Loucy (cell line): ENCODE measurements at regions not wholly inside any gene's neighbourhood (a gene's known extent, or its start where the extent isn't known, plus 50 kb on each side); places are given as distances from the start of the nearest gene placed in this dataset.

Experiments used
- EZH2phosphoT487 ChIP-seq: fragments of 200-600 bp; IDR thresholded peaks from 2 replicates; pipeline ENCODE4 v1.6.1; 2018; ENCODE audit warnings: antibody characterized with exemption, mild to moderate bottlenecking, moderate library complexity, borderline replicate concordance
- TF ChIP-seq, protein P1 (sequence below): fragments of 200-600 bp; sonication (generic); conservative IDR thresholded peaks from 2 replicates; pipeline ENCODE4 v1.5.1; 2014; ENCODE audit warnings: mild to moderate bottlenecking, antibody characterized with exemption, low read length

DNA sequence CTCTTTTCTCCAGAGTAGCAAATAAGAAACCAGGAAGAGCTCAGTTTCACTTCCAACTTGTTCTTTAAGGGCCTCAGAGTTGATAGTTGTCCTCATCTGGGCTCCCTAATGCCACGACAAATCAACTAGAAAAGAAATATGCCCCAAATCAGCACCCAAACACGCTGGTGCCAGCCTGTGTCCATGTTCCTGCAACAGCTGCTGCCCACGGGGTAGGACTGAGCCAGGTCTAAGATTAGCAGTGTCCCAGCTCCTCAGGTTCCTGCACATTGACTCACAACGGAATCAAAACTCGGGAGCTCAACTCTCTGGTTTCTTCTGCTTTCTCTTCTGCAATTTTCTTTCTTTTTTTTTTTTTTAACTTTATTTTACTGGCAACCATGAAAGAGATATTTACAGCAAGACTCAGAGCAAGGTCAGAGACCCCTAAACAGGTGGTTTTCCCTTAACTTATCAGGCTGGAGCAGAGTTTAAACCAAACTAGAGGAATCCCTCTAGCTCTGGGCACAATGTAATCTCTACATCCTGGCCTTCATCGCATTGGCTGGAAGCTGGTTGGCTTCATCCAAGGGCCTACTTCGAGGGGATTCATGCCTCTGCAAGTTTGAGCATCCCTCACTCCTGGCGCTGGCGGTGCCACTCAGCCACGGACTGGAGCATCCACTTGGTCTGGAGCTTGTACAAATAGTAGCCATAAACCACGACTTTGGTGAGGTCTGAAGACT lies 126.1 kb downstream of the PFKFB3 start:
- TF ChIP-seq, protein P1, sequence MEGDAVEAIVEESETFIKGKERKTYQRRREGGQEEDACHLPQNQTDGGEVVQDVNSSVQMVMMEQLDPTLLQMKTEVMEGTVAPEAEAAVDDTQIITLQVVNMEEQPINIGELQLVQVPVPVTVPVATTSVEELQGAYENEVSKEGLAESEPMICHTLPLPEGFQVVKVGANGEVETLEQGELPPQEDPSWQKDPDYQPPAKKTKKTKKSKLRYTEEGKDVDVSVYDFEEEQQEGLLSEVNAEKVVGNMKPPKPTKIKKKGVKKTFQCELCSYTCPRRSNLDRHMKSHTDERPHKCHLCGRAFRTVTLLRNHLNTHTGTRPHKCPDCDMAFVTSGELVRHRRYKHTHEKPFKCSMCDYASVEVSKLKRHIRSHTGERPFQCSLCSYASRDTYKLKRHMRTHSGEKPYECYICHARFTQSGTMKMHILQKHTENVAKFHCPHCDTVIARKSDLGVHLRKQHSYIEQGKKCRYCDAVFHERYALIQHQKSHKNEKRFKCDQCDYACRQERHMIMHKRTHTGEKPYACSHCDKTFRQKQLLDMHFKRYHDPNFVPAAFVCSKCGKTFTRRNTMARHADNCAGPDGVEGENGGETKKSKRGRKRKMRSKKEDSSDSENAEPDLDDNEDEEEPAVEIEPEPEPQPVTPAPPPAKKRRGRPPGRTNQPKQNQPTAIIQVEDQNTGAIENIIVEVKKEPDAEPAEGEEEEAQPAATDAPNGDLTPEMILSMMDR = no peak
- TF ChIP-seq EZH2phosphoT487 = no peak
